ENCODE measurements at regions not wholly inside any gene's neighbourhood (a gene's known extent, or its start where the extent isn't known, plus 50 kb on each side); places are given as distances from the start of the nearest gene placed in this dataset.
"Not testable (repeated sequence)": the region's sequence is repeated elsewhere in the genome, so short reads cannot be mapped to it uniquely, and the experiment has no call there.

- no peak for DNase-seq (ENCODE audit: low read depth in 3 of 3)
Measured at GRCh38 chr3:8420612-8421011, 81.0 kb upstream of the LMCD1 start.

- no peak for DNase-seq (ENCODE audit: low read depth in 3 of 3)
Measured at GRCh38 chr3:8421267-8421666, 80.4 kb upstream of the LMCD1 start.

DNA sequence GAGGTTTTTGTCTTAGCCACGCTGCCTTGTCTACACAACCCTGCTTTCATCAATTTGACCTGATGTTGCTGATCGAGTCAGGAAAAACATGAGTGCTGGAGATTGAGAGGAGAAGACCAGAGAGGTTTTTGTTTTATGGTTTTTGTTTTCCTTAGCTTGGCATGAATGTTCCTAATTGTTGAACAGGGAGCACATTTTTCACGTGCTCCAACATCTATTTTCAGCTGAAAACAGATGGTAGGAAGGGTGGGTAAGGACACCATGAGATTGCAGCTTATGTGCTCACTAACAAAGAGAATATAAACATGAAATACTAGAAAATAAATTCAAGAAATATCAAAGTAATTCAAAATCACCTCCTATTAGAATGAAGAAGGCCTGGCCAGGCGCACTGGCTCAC lies 79.9 kb upstream of the LMCD1 start:
- no peak for DNase-seq (ENCODE audit: low read depth in 3 of 3)

DNA sequence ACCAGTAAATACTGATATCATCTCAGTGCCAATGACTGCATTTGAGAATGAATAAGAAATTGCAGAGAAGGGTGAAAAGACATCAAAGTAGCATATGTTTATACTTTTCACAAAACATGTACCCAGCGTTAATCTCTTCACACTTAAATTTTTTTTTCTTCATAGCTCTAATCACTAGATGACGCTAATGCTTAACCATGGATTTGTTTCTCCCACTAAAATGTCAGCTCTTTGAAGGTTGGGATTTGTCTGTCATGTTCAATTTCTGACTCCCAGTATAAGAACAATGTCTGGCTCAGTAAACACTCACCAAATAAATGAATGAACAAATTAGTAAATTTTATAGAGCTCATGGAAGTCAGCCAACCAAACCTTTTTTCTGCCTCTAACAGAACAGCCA lies 78.3 kb upstream of the LMCD1 start:
- no peak for DNase-seq (ENCODE audit: low read depth in 3 of 3)

- no peak for DNase-seq (ENCODE audit: low read depth in 3 of 3)
Measured at GRCh38 chr3:8424281-8424680, 77.3 kb upstream of the LMCD1 start.

GRCh38 chr3:8436661-8437287 lies 64.8 kb upstream of the LMCD1 start:
- no peak for DNase-seq (ENCODE audit: low read depth in 3 of 3)

GRCh38 chr3:8438507-8439079 lies 63.0 kb upstream of the LMCD1 start:
- DNase-seq (ENCODE audit: low read depth in 3 of 3): no peak

DNA sequence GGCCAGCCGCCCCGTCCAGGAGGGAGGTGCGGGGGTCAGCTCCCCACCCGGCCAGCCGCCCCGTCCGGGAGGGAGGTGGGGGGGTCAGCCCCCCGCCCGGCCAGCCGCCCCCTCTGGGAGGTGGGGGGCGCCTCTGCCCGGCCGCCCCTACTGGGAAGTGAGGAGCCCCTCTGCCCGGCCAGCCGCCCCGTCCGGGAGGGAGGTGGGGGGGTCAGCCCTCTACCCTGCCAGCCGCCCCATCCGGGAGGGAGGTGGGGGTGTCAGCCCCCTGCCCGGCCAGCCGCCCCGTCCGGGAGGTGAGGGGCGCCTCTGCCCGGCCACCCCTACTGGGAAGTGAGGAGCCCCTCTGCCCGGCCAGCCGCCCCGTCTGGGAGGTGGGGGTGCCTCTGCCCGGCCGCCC lies 61.5 kb upstream of the LMCD1 start:
- DNase-seq (ENCODE audit: low read depth in 3 of 3): not testable (repeated sequence)

DNA sequence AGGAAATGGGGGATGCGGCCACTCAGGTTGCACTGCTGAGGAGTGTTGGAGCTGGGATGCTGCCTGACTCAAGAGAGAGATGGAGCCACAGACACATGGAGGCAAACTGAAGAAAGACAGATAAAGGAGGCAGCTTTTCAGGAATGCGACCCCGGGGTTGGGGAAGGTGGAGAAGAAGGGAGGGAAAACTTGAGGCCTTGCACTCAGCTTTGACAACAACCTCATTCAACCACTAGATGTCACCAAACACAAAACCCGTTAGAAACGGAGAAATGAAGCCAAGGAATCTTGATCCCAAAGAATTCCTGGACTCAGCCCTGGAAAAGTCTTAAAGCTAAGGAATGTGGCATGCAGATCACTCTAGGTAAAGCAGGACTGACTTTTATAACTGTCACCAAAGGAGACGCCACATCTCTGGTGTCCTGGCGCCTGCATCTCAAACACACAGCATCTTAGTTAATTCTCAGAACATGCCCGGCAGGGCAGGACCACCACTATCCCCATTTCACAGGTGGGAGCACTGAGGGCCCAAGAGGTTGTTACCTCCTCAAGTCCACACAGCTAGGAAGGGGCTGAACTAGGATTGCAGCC lies 59.6 kb upstream of the LMCD1 start:
- DNase-seq (ENCODE audit: low read depth in 3 of 3): no peak

GRCh38 chr3:8442993-8443650 lies 58.5 kb upstream of the LMCD1 start:
- DNase-seq (ENCODE audit: low read depth in 3 of 3): no peak

DNA sequence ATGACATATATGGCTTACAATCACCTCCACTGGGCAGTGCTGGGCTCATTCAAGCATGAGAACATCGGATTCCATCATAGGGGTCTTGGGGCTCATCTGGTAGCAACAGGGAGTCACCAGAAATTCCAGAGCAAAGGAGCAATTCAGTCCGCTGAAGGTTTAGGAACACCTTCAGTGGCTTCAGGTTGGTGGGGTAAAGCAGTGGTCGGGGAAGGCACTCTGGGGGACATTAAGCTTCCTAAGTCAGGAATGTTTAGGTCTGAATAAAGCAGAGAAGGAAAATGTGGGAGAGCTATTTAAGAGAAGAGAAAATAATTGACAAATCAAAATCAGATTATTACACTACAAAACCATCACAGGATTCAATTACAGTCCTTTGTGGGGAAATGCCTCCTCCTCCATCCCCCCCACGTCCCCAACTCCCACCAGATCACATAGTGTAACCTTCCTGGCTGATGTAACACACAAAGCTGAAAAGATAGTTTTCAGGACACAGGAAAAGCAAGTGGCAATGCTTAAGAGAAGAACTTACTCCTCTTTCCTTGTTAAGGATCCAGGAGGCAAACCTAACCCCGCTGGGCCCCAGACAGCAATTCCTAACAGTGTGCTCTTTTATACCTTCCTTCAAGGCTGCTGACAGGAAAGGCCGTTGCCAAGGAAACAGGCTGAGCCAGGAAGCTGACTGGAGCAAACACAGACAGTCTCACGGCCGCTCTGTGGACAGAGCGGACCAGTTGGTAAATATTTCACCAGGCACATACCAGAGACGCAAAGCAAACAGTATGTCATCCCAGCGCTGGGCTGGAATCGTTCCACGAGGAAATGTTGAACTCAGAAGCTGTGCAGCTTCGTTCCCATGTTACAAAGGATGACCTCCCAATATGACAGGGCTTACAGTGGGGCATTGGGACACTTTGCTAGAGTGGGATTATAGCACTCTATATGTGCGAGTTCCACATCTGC lies 57.5 kb upstream of the LMCD1 start:
- no peak for DNase-seq (ENCODE audit: low read depth in 3 of 3)

GRCh38 chr3:8444883-8445282 lies 56.7 kb upstream of the LMCD1 start:
- DNase-seq (ENCODE audit: low read depth in 3 of 3): no peak

DNA sequence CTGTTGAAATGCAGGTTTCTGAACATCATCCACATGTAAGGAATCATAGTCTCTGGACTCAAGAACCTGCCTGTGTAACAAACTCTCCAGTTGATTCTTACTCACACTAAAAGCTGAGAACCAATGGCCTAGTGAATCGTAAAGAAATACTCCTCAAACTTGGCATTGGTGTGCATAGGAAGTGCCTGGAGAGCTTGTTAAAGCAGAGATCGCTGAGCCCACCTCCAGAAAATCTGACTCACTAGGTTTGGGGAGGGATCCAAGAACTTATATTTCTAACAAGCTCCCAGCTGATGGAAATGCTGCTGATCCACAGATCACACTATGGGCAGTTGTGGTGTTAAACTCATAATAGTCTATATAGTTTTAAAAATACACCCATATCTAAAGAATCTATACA lies 55.8 kb upstream of the LMCD1 start:
- DNase-seq (ENCODE audit: low read depth in 3 of 3): no peak

- DNase-seq (ENCODE audit: low read depth in 3 of 3): no peak
Measured at GRCh38 chr3:8446845-8447244, 54.8 kb upstream of the LMCD1 start.

GRCh38 chr3:8450618-8451017 lies 51.0 kb upstream of the LMCD1 start:
- DNase-seq (ENCODE audit: low read depth in 3 of 3): no peak

- DNase-seq (ENCODE audit: low read depth in 3 of 3): no peak
Measured at GRCh38 chr3:8451696-8452095, 49.9 kb upstream of the LMCD1 start.
